GM12875 (cell line): ENCODE measurements at regions not wholly inside any gene's neighbourhood (a gene's known extent, or its start where the extent isn't known, plus 50 kb on each side); places are given as distances from the start of the nearest gene placed in this dataset.
"Not testable (repeated sequence)": the region's sequence is repeated elsewhere in the genome, so short reads cannot be mapped to it uniquely, and the experiment has no call there.

Experiments used
- H3K4me3 ChIP-seq: one replicate; pipeline ENCODE4 v1.5.1; 2011; ENCODE audit warnings: low read depth, low read length, control low read depth
- CTCF ChIP-seq: IDR thresholded peaks from 2 replicates; pipeline ENCODE4 v1.5.1; 2011; ENCODE audit warnings: low read depth, mild to moderate bottlenecking, control low read depth, inconsistent platforms, low read length, moderate library complexity, borderline replicate concordance; ENCODE audit not compliant: insufficient read depth

- no peak overlapping the region for H3K4me3 ChIP-seq
- TF ChIP-seq CTCF = no peak
These were observed 173.8 kb upstream of the RGS6 start for GRCh38 chr14:71758229-71758951.

DNA sequence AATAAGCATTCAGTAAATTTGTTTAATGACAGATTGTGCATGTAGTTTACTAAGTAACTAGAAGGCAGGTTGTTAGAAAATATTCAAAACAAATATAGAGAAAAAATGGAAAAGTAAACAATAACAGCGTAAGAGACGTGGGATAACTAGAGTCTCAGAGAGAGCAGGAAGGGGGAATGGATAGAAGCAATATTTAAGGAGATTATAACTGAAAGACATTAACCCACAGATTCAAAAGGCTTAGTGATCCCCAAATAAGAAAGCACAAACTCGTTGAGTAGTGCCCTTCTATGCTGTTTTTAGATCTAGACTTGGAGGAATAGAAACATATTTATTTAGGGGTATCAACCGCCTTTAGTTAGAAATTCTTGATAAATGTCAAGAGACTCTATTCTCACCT is 169.7 kb upstream of the RGS6 start:
- H3K4me3 ChIP-seq = no peak overlapping the region
- TF ChIP-seq CTCF = no peak

- TF ChIP-seq CTCF = no peak
- no peak overlapping the region for H3K4me3 ChIP-seq
These were observed 167.4 kb upstream of the RGS6 start for GRCh38 chr14:71764701-71765382.

DNA sequence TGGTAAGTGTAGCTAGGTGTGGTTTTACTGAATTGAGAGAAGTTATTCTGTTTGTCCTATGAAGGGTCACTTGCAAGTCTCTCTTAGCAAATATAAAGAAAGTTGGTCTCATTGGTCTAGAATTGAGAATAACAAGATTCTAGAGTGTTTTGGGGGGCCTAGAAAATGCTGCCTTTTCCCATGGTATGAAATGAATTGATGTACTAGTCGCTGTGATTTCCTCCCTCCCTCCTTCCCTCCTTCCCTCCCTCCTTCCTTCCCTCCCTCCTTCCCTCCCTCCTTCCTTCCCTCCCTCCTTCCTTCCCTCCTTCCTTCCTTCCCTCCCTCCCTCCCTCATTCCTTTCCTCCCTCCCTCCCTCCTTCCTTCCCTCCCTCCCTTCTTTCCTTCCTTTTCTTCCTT is 166.7 kb upstream of the RGS6 start:
- TF ChIP-seq CTCF = no peak
- H3K4me3 ChIP-seq = no peak overlapping the region

GRCh38 chr14:71770431-71770830 is 161.8 kb upstream of the RGS6 start:
- TF ChIP-seq CTCF = no peak
- H3K4me3 ChIP-seq = no peak overlapping the region

DNA sequence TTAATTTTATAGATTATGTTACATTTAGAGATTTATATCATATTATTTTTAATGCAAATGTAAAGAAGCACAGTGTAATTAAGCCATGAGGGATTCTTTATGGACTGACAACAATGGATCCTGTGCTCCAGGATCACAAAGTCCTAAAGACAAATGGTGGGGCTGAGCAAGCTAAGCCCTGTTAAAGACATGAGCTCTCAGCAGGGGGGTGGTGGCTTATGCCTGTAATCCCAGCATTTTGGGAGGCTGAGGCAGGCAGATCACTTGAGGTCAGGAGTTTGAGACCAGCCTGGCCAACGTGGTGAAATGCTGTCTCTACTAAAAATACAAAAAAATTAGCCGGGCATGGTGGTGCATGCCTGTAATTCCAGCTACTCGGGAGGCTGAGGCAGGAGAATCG is 160.8 kb upstream of the RGS6 start:
- not testable (repeated sequence) for H3K4me3 ChIP-seq

DNA sequence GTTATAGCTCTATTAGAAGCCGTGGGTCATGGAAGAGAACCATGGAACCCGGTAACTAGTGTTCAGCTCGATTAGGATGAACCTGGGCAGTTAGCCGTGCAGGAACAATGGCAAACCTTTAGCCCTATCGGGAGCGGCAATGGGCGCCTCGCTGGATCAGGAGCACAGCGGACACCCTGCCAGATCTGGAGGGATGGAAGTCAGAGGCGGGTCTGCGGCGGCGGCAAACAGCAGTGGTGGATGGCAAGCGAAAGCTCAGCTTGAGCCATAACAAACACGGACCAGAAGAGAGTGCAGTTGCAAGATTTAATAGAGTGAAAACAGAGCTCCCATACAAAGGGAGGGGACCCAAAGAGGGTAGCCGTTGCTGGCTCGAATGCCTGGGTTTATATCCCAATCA is 160.2 kb upstream of the RGS6 start:
- not testable (repeated sequence) for H3K4me3 ChIP-seq

DNA sequence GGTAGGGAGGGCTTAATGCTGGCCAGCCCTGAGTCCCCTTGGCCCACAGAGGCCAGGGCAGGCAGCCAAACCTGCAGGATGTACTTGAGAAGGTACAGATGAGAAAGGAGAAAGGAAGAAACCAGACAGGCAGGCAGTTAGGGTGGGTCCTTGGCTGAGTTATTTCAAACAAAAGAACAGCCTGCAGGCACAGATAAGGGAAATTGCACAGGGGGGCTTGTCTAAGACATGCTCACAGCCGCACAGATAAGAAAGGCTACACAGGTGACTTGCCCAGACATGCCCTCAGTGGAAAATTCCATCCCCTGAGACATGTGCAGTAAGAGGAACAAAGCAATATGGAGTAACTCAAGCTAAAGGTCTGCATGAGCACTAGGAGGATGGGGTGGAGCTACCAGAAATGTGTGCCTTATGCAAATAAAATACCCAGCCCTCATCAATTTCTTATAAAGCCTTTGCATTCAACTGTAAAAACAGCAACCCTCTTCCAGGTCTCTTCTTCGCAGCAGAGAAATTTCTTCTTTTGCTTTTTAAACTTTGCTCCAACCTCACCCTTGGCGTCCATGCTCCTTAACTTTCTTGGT is 158.2 kb upstream of the RGS6 start:
- H3K4me3 ChIP-seq = no peak overlapping the region
- no peak for TF ChIP-seq CTCF
